GM21825 (cell line): ENCODE measurements at regions not wholly inside any gene's neighbourhood (a gene's known extent, or its start where the extent isn't known, plus 50 kb on each side); places are given as distances from the start of the nearest gene placed in this dataset.
"Not testable (repeated sequence)": the region's sequence is repeated elsewhere in the genome, so short reads cannot be mapped to it uniquely, and the experiment has no call there.

Experiments used
- ATAC-seq: cut with Tn5 transposase; IDR thresholded peaks from one replicate; pipeline ENCODE4 v1.9.1; 2021; ENCODE audit warnings: mild to moderate bottlenecking, moderate library complexity; ENCODE audit not compliant: unreplicated experiment

DNA sequence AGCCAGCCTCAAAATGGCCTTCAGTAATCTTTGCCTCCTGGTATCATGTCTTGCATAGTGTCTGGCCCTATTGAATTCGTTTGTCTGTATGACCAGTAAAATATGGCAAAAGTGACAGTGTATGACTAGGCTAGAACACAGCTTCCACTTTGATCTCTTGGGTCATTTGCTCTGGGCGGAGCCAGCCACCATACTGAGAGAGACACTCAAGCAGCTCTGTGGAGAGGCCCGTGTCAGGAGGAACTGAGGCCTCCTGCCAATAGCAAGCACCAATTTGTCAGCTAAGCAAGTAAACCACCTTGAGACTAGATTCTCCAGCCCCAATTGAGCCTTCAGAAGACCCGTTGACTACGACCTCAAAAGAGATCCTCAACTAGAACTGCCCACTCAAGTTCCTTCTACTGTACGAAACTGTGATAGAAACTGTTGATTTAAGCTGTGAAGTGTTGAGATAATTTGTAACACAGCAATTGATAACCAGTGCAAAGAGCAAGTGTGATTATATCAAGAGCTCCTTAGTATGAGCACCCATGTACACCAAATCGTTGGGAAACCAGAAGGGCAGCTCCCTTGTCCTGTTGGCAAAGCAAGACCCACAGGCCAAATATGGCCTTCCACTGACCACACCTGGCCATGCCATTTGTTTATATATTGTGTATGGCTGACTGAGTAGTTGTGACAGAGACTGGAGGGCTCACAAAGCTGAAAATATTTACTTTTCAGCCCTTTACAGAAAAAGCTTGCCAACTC lies 52.7 kb upstream of the SERBP1 start:
- no peak for ATAC-seq

DNA sequence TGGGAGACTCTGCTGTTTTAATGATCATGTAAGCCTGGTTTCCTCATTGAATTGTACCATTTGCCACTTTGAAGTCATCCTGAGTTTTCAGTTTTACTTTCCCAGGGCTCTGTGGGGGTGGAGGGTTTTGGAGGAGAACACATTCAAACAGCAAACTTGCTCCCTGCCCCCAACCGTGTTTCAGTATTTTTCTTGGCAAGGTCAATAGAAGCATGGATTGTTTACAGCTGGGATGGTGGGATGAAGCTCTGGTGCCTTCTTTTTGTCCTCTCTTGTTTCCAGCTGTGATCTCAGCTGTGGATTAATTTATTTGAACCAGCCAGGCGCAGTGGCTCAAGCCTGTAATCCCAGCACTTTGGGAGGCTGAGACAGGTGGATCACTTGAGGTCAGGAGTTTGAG lies 54.3 kb upstream of the SERBP1 start:
- no peak for ATAC-seq

DNA sequence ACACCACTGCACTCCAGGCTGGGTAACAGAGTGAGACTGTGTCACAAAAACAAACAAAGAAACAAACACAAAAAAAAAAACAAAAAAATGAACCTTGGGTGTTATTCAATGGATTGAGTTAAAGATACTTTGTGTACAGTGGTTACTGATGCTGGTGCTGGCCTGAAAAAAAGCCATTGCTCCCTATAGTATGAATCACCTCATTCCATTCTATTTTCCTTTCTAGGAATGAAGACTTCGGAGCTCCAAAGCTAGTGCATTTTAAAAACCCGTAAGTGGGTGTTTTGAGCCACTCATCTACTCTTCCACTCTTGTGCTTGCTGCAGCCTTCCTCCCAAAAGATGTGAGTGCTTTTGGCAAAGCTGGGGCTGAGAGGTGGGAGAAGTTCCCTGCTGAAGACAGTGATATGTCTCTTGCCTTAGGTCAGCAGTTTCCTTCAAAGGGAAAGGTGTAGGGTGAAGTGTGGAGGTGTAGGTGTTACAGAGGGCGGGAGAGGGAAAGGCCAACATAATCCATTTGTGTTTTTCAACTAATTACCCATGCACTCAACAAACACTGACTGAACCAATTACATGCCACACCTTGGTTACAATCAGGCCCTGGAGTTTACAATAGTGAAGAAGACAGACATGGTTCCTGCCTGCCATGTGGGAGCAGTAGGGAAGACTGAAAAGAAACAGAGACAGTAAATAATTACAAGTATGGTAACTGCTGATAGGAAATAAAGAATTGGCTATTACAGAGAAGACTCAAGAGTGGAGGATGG lies 55.0 kb upstream of the SERBP1 start:
- ATAC-seq = no peak

DNA sequence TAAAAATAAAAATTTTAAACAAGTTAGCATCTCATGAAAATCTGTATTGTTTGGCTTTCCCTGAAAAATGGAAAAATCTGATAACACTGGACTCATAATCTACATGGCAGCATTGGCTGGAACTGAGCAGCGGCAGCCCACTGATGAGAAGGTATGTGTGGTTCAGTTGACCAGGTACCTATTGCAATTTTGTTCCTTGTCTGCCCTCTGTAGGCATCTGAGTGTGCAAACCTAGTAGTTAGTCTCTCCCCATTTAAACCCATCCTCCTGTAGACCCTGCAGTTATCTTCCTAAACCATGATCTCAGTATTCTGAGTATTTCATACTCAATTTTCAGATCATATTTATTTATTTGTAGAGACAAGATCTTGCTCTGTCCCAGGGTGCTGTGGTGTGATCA lies 59.4 kb upstream of the SERBP1 start:
- no peak for ATAC-seq

DNA sequence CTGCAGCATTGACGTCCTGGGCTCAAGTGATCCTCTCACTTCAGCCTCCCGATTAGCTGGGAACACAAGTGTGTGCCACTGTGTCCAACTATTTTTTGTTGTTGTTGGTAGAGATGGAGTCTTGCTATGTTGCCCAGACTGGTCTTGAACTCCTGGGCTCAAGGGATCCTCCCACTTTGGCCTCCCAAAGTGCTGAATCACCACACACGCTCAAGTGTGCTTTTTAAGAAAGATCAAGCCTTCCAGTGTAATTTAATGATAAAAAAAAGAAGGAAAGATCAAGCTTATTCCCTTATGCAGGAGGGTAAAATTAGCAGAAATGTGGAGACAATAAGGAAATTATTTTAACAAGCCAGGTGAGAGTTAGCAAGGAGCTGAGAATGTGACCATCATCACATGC lies 61.1 kb upstream of the SERBP1 start:
- no peak for ATAC-seq

DNA sequence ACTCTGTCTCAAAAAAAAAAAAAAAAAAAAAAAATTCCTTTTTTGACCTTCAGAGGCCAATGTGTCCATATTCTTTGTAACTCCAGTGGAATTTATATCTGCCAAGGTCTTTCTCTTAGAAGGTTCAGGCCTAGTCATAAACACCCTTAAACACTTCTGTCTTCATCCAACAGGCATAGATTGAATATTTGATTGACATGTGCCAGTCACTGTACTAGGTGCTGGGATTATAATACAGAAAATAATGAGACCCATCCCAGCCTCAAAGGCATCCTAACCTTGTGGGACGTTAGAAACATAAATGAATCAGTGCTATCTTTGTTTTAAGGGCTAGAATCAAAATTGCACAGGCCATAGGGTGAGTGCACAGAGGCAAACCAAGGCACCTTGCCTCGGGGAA lies 62.9 kb upstream of the SERBP1 start:
- ATAC-seq = no peak

DNA sequence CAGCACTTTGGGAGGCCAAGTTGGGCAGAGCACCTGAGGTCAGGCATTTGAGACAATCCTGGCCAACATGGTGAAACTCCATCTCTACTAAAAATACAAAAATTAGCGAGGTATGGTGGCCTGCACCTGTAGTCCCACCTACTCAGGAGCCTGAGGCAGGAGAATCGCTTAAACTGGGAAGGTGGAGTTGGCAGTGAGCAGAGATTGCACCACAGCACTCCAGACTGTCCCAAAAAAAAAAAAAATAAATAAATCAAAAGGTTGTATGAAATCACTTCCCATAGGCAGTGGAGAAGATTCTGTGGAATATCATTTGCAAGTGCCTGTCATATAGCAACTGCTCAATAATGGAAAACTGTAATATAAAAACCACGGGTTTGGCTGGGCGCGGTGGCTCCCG lies 65.1 kb upstream of the SERBP1 start:
- ATAC-seq = no peak

DNA sequence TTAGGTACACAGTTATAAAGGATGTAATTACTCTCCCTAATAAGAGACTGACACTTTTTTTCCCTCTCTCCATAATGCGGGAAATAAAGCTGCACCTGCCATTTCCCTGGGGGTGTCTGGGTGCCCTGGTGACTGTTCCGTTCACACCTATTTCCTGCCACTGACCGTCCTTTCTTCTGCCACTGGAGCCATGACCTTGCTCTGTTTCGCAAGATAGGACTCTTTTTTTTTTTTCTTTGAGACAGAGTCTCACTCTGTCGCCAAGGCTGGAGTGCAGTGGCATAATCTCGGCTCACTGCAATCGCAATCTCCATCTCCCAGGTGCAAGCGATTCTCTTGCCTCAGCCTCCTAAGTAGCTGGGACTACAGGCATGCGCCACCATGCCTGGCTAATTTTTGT lies 66.1 kb upstream of the SERBP1 start:
- no peak for ATAC-seq

DNA sequence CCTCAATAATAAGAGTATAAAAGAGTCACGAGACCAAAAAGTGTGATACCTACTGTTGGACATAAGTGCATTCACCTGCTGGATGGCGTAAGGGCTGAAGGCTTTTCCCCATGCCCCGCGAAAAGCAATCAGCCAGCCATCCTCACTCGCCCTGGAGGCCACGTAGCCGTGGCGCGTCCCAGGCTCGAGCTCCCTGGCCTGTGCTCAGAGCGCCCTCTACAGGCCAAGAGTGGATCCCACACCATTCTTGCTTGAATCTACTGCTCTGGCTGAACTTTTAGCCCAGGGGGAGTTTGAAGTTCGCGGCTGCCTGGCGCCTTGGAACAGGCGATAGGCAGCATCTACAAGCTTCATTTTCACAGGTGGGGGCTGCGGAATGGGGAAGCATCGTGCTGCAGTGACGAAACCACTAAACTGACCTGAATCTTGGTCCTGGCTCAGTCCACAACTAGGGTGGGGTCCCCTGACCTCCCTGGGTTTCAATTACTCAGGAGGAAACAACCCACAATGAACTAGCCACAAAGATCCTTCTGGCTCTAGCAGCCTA lies 70.3 kb upstream of the SERBP1 start:
- ATAC-seq = peak; percentile 100

DNA sequence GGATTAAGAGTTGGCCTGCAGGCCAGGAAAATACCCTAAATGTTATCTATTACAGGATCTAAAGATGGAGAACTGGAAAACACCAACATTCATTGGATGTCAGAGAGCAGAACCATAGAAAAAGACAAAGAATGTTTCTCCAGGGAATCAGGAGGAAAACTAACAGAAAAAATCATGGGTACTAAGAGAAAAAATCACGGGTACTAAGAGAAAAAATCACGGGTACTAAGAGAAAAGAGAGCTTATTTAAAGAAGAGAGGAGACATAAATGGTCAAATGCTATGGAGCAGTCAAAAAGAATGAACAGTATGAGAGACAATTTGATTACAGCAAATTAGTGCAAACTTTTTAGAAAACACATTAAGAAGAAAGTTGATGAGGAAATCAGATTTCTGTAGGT lies 73.8 kb upstream of the SERBP1 start:
- no peak for ATAC-seq

DNA sequence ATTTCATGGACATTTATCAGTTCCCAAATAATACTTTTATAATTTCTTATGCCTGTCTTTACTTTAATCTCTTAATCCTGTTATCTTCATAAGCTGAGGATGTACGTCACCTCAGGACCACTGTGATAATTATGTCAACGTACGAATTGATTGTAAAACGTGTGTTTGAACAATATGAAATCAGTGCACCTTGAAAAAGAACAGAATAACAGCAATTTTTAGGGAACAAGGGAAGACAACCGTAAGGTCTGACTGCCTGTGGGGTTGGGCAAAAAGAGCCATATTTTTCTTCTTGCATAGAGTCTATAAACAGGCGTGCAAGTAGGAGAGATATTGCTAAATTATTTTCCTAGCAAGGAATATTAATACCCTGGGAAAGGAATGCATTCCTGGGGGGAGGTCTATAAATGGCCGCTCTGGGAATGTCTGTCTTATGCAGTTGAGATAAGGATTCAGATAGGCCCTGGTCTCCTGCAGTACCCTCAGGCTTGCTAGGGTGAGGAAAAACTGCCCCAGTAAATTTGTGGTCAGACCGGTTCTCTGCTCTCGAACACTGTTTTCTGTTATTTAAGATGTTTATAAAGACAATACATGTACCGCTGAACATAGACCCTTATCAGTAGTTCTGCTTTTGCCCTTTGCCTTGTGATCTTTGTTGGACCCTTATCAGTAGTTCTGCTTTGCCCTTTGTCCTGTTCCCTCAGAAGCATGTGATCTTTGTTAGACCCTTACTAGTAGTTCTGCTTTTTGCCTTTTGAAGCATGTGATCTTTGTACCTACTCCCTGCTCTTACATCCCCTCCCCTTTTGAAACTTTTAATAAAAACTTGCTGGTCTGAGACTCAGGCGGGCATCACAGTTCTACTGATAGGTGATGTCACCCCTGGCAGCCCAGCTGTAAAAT lies 83.4 kb upstream of the SERBP1 start:
- ATAC-seq = not testable (repeated sequence)

DNA sequence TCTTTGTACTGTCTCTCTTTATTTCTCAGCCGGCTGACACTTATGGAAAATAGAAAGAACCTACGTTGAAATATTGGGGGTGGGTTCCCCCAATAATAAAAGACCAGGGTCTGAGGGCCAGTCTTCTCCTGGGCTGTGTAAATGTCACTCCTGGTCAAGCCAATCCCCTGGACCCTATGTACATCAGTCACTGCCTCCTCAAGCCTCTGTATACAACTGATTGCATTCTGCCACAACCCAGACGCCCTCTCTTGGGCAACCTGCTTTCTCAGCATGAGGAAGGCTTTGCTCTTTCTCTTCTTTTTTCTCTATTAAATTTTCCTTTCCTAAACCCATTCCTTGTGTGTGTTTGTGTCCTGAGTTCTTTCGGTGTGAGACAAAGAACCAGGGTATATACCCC lies 84.1 kb upstream of the SERBP1 start:
- no peak for ATAC-seq

DNA sequence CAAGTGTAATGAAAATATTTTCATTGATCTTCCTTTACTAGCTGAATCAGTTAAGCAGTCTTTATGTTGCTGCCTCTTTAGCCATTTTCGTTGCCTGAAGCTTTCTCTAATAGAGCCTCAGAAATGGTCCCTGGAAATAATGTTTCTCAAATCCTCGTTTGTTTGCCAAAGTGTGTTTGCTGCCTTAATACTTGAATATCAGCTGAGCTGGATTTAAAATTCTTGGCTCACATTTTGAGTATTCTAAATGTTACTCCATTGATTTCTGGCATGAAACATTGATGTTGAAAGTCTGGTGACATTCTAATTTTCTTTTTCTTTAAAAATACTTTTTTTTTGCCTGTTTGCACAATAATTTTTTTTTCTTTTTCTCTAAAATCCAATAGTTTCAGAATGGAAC lies 84.6 kb upstream of the SERBP1 start:
- no peak for ATAC-seq

DNA sequence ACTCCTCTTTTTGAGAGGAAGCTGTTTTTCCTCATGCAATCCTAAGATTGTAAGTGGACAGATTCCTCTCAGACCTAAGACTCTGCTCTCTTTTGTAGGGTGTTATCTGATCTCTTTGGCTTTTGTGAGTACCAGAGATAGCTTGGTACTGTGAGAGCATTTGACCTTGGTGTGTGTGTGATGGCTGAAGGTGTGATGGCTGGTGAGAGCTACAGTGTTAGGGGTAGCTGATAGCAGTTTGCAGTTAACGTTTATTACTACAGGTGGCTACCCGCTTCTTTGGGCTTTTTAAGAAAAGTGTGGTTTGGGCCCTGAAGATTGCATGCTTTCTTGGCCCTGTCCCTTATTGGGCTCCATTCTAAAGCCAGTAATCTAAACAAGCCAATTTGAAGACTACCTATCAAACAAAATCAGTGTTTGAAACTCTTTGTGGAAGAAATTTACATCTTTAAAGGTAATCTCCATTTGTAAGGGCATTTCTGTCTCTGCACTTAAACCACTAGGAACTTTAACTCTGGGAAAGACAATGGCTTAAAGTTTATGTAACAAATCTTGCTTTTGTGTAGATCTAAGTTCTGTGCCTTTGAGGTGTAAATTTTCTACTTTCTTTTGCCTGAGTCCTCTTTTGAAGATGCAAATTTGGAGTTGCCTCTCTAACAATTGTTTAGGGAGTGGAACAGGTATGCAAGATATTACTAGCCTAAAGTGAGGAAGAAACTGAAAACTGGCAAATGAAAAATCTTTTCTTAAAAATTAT lies 85.3 kb upstream of the SERBP1 start:
- ATAC-seq = no peak

DNA sequence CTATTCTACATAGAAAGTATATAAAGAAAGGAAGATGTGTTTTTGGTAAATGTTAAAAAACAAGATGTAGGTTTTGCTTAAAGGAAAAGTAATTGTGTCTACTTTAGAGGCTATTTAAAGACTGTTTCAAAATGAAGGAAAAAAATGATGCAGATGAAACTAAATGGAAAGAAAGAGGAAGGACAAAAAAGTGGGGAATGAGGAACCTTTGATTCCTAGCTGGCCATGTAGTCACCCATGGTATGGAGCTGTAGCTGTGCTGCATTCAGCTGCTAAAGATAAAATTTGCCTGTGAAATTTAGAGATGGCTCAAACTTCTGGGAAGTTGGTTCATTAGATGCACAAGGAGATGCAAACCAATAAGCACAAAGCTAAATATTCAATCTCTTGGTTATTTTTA lies 86.8 kb upstream of the SERBP1 start:
- no peak for ATAC-seq

DNA sequence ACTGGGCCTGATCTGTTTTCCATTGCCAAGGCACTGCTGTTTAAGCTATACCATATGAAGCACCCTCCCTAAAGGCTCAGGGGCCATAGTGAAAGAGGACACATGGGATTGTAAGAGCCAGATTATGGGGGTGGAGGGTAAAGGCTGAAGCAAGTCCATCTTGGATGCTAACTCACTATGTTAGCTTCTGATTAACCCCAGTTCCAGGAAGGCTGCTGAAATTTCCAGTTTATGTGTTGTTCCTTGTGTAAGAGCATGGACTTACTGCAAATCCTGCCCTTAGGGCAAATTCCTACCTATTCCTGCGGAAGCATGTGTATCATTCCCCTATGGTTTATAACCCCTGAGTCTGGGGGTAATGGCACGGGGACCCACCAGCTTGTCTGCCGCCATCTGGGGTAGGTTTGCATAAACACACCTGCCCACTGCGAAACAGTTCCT lies 91.8 kb upstream of the SERBP1 start:
- no peak for ATAC-seq

DNA sequence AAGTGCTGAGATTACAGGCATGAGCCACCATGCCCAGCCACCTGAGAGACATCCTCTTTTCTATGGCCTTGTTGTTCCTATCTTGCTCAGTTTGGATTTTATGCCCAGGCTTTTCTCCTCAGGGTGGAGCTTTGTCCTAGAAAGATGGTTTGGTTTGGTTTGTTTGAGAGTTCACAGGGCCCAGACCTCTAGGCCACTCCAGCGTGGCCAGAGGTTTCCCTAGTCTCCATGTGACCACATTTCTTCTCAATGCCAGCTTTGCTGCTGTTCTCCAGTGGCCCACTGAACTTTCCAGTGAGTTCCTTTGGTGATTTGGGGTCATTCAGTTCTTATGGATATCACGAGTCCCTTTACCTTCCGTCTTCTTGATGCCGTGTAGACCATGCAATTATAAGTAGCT lies 92.6 kb upstream of the SERBP1 start:
- no peak for ATAC-seq

DNA sequence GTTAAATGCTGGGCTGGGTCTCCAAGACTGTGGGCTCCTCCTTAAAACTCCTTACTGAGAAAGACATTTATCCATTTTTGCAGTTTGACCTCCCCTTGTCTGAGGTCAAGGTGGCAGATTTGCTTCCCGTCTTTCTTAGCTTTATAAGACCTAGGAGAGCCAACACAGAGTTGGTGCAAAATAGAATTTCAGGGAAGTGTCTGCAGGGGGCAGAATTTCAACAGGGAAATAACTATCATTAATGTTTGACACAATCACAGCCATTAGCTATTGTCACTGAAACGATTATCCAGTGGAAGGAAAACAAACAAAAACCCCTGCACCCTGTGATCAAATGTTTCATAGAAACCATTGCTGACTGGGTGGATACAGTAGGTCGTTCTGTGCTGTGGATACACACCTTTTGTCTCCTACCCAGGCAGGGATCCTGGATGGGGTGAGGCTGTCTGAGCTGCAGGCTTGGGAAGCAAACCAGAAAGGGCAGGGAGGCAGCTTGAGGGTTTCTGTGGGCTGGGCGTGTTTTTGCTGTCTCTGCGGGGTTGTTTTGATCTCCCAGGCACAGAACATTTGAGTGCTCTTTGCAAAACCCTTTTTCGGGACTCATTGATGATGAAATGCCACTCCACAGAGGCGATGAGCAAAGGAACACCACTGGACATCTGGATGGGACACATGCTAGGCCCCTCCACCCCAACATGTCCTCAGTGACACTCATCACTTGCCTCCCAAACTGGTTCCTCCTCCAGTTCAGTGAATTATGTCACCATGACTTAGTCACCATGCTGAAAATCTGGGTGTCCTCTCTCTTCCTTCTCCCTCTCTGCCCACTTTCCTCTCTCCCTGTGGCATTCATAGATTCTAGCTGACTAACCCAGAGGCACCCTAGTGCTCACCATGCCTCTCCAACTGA lies 94.2 kb upstream of the SERBP1 start:
- no peak for ATAC-seq

DNA sequence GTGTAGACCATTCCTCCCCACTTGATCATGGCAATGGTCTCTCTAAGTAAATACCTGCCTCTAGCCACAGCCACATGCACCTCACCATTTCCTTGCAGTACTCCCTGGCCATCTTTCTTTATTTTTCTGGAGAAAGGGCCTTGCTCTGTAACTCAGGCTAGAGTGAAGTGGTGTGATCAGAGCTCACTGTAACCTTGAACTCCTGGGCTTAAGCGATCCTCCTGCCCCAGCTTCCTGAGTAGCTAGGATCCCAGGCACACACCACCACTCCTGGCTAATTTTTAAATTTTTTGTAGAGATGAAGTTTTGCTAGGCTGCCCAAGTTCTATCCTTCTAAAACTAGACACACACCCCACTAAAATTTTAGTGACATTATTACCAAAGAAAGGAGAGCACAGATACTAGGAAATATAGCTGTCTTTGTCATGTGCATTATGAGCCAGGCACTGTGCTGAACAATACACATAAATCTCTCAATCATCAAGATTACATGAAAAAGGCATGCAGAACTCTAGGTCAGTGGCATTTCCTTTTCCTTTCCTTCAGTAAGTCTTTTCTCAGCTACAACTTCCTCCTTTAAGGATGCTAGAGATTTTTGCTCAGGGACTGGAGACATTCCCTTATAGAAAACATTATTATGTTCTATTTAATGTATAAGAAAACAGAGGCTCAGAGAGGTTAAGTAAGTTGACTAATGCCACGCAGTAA lies 95.0 kb upstream of the SERBP1 start:
- ATAC-seq = no peak
